GM21825 (cell line): ENCODE measurements at regions not wholly inside any gene's neighbourhood (a gene's known extent, or its start where the extent isn't known, plus 50 kb on each side); places are given as distances from the start of the nearest gene placed in this dataset.
"Not testable (repeated sequence)": the region's sequence is repeated elsewhere in the genome, so short reads cannot be mapped to it uniquely, and the experiment has no call there.

Source experiments
- ATAC-seq: cut with Tn5 transposase; IDR thresholded peaks from one replicate; pipeline ENCODE4 v1.9.1; 2021; ENCODE audit warnings: mild to moderate bottlenecking, moderate library complexity; ENCODE audit not compliant: unreplicated experiment

DNA sequence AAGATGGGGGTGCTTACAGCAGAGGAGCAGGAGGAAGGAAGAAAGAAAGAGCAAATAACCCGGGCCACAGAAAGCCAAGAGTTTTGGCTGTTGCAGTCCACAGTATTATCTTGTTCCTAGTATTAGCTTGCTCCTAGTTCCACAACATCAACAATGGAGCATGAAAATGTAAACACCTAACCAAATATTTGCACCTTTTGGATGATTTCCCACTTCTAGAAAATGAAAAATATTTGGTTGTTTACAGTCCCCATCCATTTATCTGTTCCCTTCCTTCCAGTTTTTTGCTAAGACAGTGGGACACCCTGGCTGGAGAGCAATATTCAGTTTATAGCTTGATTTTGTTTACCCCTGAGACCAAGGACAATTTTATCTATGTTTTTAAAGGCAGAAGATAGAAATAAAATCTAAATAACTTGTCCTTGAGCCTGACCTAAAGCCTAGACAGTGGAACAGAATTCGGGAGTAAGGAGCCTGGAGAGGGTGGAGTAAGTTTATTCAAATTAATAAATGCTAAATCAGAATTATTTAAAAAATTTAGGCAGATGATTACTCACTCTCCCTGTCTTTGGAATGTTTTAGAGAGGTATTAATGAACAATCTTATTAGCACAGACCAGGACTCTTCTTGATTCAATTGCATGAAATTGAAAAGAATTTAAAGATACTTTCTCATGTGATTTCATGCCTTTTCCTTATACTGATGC, 51.6 kb downstream of the RESF1 start:
- ATAC-seq: no peak

DNA sequence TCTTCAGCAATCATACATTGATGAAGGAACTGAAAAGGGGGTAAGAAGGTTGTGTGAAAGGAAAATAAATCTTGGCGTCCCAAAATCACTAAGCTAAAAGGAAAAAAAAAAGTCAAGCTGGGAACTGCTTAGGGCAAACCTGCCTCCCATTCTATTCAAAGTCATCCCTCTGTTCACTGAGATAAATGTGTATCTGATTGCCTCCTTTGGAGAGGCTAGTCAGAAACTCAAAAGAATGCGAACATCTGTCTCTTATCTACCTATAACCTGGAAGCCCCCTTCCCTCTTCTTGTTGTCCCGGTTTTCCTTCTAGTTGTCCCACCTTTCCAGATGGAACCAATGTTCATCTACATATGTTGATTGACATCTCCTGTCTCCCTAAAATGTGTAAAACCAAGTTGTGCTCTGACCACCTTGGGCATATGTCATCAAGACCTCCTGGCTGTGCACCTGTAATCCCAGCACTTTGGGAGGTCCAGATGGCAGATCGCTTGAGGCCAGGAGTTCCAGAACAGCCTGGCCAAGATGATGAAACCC, 53.1 kb downstream of the RESF1 start:
- ATAC-seq: no peak

DNA sequence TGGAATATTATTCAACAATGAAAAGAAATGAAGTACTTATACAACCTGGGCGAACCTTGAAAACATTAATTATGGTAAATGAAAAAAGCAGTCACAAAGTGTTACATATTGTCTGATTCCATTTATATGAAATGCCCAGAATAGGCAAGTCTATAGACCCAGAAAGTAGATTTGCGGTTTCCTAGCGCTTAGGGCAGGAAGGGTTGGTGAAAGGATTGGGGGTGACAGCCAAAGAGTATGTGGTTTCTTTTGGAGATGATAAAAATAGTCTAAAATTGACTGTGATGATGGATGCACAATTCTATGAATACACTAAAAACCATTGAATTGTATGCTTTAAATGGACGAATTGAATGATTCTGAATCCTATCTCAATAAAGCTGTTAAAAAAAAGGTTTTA, 55.8 kb downstream of the RESF1 start:
- ATAC-seq: no peak

DNA sequence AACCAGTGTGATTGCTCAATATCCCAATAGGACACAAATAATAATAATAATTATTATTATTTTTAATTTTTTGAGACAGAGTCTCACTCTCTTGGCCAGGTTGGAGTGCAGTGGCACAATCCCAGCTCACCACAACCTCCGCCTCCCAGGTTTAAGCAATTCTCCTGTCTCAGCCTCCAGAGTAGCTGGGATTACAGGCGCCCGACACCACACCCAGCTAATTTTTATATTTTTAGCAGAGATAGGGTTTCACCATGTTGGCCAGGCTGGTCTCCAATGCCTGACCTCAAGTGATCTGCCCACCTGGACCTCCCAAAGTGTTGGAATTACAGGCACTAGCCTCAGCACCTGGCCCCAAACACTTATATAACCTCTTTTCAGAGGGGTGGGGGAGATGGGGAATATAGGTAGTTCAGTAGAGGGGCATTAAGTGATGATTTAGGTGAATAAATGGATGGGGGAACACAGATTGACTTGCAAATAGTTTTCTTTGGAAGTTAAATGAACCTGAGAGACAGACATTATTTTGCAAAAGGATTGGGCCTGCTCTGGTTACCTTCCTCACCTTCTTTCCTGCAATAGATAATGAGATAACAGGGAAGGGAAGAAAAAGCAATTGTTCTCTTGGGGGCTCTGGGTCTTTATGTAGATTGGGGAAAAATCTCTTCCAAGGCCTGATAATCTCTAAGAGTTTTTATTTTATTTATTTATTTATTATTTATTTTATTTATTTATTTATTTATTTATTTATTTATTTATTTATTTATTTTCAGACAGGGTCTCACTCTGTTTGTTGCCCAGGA, 57.7 kb downstream of the RESF1 start:
- no peak for ATAC-seq

DNA sequence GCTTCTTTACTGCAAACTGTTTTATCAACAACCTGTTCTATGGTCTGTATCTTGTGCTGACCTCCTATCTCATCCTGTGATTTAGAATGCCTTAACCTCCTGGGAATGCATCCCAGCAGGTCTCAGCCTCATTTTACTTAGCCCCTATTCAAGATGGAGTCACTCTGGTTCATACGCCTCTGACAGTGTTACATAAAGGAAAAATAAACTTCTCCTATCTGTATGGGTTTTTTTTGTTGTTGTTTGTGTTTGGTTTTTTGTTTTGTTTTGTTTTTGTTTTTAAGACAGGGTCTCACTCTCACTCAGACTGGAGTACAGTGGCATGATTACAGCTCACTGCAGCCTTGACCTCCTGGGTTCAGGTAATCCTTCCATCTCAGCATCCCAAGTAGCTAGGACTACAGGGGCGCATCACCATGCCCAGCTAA, 62.1 kb downstream of the RESF1 start:
- no peak for ATAC-seq

DNA sequence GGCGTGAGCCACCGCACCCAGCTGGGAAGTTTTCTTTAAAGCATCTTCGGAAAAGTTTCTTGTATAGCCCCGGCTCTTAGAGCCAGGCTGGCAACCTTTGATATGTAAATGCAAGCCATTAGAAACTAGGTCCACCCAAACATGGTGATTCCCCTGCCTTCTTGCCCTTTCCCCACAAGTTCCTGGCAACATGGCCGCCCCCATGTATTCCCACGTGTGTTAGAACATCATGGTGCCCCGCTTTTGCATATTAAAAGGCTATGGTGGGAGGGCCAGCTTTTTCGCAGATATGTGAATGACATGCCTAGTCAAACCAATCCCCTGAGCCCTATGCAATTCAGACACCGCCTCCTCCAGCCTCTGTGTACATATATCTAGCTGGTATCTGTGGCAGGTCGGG, 63.2 kb downstream of the RESF1 start:
- ATAC-seq: not testable (repeated sequence)

DNA sequence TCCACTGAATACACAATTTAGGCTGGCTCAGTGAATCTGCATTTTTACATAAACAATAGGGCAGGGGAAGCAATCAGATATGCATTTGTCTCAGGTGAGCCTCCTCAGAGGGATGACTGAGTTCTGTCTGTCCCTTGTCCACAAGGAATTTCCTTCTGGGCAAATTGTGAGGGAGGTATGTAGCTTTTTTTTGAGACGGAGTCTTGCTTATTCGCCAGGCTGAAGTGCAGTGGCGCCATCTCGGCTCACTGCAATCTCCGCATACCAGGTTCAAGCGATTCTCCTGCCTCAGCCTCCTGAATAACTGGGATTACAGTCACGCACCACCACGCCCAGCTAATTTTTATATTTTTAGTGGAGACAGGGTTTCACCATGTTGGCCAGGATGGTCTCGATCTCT, 64.6 kb downstream of the RESF1 start:
- ATAC-seq: not testable (repeated sequence)

DNA sequence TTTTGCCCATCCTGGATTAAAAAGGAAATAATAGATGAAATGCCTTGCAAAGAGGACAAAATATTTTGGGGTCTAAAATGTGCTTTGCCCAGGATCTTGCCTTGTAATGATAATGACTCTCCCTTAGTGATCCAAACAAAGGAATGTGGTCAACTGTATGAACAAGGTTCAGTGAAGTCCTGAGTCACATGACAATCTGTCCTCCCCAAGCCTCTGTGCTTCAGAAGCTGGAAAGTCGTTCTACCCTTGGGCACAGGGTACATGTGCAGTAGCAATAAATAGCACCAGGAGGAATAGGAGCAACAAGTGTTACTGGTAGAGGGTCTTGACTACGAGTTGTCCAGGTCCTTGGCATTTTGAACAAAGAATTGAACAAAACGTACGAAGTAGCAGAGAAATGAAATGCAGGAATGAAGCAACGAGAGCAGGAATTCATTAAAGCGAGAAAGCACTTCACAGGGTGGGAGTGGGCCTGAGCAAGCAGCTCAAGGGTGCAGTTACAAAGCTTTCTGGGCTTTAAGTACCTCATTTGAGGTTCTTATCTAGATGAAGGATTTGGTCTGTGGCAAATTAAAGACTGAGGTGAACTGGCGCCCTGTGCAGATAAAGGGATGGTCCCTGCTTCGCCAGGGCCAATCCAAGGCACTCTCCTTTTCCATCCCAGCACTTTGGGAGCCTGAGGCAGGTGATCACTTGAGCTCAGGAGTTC, 65.8 kb downstream of the RESF1 start:
- no peak for ATAC-seq

DNA sequence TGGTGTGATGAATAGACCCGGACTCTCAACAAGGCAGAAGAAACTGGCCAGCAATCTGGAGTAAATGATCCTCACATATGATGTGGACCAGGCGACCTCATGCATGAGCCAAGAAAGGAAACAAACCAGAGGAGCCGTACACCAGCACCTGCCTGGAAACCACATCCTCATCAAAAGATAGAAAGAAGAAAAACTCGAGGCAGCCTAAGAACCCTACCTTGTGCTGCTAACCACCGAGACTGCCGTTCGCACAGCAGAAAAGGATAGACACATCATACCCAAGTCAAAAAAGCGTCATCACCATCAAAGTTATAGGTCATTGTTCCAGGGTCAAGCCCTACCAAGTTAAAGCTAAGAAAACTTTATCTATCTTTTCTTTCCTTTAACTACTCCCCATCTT, 66.7 kb downstream of the RESF1 start:
- ATAC-seq: peak; percentile 86

DNA sequence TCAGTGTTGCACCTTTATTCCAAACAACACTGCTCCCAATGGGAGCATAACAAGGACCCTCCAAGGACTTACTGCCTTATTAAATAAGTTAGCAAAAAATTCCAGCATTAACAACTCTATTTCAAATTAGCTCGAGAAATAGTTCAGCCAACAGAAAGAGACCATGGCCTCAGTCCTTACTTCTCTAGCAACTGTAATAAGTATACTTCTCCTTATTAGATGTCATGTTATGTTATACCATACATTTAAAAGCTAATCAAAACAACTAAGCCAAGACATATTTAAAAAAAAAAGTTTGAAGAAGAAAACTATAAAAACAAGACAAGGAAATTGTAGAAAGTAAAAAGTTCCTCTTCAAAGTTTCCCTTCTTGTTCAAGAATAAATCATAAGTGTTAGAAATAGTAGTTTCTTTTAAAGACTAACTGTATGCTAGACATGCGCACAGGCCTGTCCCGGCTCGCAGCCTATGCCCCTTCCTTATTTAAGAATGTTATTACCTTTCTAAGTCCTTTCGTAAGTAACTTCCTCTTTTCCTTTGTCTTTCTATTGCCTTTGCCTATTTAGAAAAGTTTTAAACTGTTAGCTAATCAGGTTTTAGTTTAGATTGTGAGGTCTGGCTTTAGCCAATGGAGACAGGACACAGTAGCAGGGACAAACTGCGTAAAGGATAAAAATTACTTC, 68.6 kb downstream of the RESF1 start:
- no peak for ATAC-seq

DNA sequence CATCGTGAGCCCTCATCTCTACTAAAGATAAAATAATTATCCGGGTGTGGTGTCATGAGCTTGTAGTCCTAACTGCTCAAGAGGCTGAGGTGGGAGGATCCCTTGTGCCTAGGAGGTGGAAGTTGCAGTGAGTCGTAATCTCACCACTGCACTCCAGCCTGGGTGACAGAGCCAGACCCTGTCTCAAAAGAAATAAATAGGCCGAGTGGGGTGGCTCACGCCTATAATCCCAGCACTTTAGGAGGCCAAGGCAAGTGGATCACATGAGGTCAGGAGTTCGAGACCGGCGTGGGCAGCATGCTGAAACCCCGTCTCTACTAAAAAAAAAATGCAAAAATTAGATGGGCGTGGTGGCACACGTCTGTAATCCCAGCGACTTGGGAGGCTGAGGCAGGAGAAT, 70.9 kb downstream of the RESF1 start:
- no peak for ATAC-seq

DNA sequence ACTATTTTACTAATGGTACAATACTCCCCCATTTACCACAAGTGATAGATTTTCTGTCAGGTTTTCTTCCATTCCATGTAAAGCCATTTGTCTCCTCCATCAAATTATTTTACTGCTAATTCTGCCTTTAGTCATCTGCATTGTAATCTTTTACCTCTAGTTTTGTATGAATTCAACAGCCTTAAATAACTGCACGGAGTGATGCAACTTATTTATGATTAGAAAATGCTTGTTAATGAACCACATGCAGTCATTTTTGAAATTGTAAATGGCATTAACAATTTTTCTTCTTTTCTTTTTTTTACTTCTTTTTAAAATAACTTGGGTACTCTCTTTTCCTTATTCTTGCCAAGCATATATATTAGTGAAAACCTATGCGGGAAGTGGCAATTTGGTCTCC, 71.5 kb downstream of the RESF1 start:
- no peak for ATAC-seq

DNA sequence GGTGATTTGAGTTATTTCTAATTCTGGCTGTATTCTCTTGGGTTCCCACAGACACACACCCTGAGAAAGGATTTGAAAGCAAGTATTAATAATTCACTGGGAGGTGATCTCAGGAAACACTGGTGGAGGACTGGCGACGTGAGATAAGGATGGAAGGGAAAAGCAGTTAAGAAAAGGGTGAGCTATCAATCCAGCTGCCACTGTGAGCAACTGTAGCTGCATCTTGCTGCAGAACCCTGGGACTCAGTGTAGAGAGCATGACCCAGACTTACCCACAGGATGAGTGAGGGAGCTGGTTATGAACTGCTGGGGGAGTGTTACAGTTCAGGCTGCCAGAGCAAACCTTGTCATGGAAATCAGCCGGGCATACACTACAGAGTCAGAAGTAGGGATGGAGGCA, 71.9 kb downstream of the RESF1 start:
- ATAC-seq: no peak

DNA sequence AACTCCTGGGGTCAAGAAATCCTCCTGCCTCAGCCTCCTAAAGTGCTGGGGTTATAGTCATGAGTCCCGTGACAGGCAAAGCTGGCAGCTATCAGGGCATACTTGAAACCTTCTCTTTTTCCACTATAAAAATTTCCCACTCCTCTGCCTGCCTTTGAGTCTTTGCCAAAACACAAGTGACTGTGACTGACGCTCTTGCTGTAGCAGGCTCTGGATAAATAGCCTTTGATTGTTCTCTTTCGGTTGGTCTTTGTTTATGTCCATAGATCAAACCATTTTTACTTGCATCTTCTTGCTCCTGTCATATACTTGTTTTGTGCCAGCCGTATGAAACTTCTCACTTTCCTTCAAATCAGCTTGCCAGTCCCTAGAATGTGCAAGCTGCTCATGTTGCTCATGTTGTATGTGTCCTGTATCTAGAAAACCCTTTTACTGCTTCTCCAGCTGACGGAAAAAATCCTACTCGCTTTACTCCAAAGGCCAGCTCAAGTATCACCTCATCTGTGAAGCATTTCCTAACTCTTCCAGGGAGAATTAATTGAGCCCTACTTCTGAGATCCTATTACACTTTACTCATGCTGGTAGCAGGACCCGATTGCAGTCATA, 73.1 kb downstream of the RESF1 start:
- ATAC-seq: no peak

DNA sequence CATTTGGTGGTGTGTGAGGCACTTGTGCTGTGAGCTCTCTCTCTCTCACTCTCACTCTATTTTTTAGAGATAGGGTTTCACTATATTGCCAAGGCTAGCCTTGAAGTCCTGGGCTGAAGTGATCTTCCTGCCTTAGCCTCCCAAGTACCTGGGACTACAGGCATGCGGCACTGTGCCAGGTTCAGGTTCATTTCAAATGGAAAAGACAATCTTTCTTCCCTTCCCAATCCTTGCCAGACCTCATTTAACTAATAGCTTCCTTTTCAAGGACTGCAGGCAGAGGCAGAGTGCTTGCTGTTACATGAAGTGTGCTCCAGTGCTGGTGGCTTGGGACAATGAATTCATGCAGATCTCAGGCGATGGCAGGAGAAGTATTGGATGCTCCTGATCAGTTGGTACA, 73.2 kb upstream of the BICD1 start:
- ATAC-seq: no peak

DNA sequence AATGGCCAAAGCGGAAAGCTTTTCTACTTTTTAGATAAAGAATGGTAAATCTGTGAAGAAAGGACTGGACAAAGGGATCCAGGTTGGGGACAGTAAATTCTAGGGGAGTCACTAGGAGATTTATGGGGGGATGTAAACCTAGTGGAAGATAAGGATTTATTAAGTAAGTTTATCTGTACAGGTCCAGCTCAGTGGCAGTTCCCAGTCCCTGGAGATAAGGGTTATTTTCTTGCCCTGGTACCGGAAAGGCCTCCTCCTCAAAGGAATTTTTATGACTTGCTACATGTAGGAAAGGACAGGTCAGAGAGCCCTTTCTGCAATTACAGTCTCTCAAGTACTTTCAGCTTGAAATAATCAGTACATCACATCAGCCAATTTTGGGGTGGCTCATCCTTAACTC, 72.6 kb upstream of the BICD1 start:
- no peak for ATAC-seq

DNA sequence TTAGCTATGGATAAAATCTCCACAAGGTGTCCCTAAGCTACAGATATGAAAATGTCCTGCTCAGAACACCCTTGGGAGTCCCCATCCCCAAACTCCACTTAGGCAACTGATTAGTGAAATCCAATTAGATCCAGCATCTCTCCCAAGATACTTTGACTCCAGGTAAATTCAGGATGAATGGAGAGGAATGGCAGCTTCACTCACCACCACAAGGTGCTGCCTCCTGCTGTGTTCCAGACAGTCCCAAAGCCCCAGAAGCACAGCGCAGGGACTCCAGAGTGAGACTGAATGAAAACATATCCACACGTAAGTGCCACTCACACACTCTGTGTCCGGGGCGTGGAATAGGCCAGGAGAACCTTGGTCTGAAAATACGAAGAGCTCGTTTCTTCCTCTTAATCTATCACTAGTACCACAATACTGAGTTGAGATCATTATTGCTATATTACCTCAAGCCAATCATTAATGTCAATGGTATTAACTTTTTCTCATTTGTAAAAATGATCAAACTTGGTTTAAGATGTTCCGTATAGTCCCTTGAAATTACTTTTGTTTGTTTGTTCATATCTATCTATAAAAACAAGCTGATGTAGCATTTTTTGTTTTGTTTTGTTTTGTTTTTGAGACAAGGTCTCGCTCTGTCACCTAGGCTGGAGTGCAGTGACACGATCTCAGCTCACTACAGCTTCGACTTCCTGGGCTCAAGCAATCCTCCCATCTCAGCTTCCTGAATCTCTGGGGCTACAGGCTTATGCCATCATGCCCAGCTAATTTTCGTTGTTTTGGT, 70.0 kb upstream of the BICD1 start:
- no peak for ATAC-seq

DNA sequence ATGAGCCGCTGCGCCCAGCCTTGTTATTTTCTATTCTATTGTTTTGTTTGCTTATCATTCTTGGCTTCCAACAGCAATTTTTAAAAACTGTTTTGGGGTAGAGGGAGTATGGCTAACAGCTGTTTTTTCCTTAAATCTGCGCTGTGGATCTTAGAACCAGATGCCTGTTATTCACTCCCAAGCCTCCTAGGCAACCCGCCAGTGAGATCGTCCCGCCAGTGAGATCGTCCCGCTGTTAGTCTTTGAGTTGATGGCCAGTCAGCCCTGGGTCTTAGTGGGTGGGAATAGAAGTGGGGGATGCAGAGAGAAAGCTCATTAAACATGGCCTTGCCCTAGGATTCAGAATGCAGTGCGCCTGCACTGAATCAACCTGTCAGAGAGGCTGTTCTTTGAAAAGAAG, 67.3 kb upstream of the BICD1 start:
- ATAC-seq: no peak

DNA sequence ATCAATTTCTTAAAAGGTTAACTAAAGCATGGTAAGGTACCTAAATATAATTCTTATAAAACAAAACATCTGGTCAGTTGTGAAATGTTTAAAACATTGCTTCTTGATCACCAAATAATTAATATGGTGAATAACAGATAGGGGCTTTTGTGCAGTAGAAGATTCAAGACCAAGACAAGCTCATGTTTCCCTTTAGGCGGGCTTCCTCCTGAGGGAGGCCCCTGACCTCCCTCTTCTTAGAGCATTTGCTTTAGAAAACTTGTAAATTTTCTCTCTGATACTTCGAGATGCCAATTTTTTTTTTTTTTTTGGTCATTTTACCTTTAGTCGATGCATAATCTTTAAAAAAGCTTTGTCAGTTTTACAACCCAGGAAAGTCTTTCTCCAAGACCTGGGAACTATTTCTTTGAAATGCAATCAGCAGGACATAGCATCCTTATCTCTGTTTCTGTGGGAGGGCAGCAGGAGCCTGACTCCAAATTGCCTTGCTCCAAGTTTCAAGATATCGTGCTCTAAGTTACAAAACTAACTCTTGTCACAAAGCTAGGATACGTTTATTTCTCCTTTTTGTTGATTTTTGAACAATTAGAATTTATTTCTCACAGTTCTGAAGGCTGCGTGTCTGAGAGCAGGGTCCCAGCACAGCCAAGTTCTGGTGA, 66.6 kb upstream of the BICD1 start:
- ATAC-seq: no peak
